ENCODE measurements at regions not wholly inside any gene's neighbourhood (a gene's known extent, or its start where the extent isn't known, plus 50 kb on each side); places are given as distances from the start of the nearest gene placed in this dataset.

GRCh38 chr2:16496426-16497388, 168.9 kb downstream of the CYRIA start:
- DNase-seq, result no peak

GRCh38 chr2:16495509-16496208, 170.0 kb downstream of the CYRIA start:
- no peak for DNase-seq

- DNase-seq, result no peak
Observed at GRCh38 chr2:16494836-16495508, 170.7 kb downstream of the CYRIA start.

- no peak for DNase-seq
Observed at GRCh38 chr2:16493788-16494187, 171.8 kb downstream of the CYRIA start.

GRCh38 chr2:16487686-16488085, 177.9 kb downstream of the CYRIA start:
- no peak for DNase-seq

- DNase-seq, result no peak
Observed at GRCh38 chr2:16485251-16485650, 180.4 kb downstream of the CYRIA start.

- no peak for DNase-seq
Observed at GRCh38 chr2:16482460-16482859, 183.2 kb downstream of the CYRIA start.

- no peak for DNase-seq
Observed at GRCh38 chr2:16481351-16481750, 184.3 kb downstream of the CYRIA start.

- no peak for DNase-seq
Observed at GRCh38 chr2:16479721-16480120, 185.9 kb downstream of the CYRIA start.

- no peak for DNase-seq
Observed at GRCh38 chr2:16478434-16479210, 187.0 kb downstream of the CYRIA start.

- no peak for DNase-seq
Observed at GRCh38 chr2:16477648-16478047, 188.0 kb downstream of the CYRIA start.

GRCh38 chr2:16476866-16477265, 188.8 kb downstream of the CYRIA start:
- DNase-seq, result no peak

GRCh38 chr2:16475986-16476567, 189.6 kb downstream of the CYRIA start:
- DNase-seq, result no peak

- no peak for DNase-seq
Observed at GRCh38 chr2:16475586-16475985, 190.0 kb downstream of the CYRIA start.

- no peak for DNase-seq
Observed at GRCh38 chr2:16473575-16473974, 192.1 kb downstream of the CYRIA start.

- DNase-seq, result no peak
Observed at GRCh38 chr2:16470936-16471490, 194.6 kb downstream of the CYRIA start.

- DNase-seq, result no peak
Observed at GRCh38 chr2:16466821-16467151, 198.8 kb downstream of the CYRIA start.

GRCh38 chr2:16466133-16466820, 199.4 kb downstream of the CYRIA start:
- no peak for DNase-seq

- DNase-seq, result no peak
Observed at GRCh38 chr2:16464641-16465040, 201.0 kb downstream of the CYRIA start.

GRCh38 chr2:16462958-16463357, 202.7 kb downstream of the CYRIA start:
- DNase-seq, result no peak

- DNase-seq, result no peak
Observed at GRCh38 chr2:16461672-16462071, 204.0 kb downstream of the CYRIA start.

- no peak for DNase-seq
Observed at GRCh38 chr2:16459606-16460005, 206.0 kb downstream of the CYRIA start.
